HG03460 (cell line): ENCODE measurements at regions not wholly inside any gene's neighbourhood (a gene's known extent, or its start where the extent isn't known, plus 50 kb on each side); places are given as distances from the start of the nearest gene placed in this dataset.

Experiments
- ATAC-seq: cut with Tn5 transposase; IDR thresholded peaks from one replicate; pipeline ENCODE4 v1.9.1; 2021; ENCODE audit not compliant: unreplicated experiment

GRCh38 chr1:194159941-194160340 lies 973.5 kb upstream of the B3GALT2 start:
- ATAC-seq, result no peak

- ATAC-seq, result no peak
Observed at GRCh38 chr1:194155962-194156361, 969.5 kb upstream of the B3GALT2 start.

- ATAC-seq, result no peak
Observed at GRCh38 chr1:194151056-194151455, 964.6 kb upstream of the B3GALT2 start.

- no peak for ATAC-seq
Observed at GRCh38 chr1:194150242-194150641, 963.8 kb upstream of the B3GALT2 start.

- no peak for ATAC-seq
Observed at GRCh38 chr1:194133152-194133551, 946.7 kb upstream of the B3GALT2 start.

GRCh38 chr1:194118086-194118485 lies 931.7 kb upstream of the B3GALT2 start:
- ATAC-seq, result no peak

GRCh38 chr1:194117582-194117981 lies 931.2 kb upstream of the B3GALT2 start:
- no peak for ATAC-seq

- ATAC-seq, result no peak
Observed at GRCh38 chr1:194114288-194114687, 927.9 kb upstream of the B3GALT2 start.

- no peak for ATAC-seq
Observed at GRCh38 chr1:194105381-194105780, 919.0 kb upstream of the B3GALT2 start.

- no peak for ATAC-seq
Observed at GRCh38 chr1:194104247-194104844, 917.9 kb upstream of the B3GALT2 start.

- ATAC-seq, result no peak
Observed at GRCh38 chr1:194103516-194104246, 917.3 kb upstream of the B3GALT2 start.

GRCh38 chr1:194103101-194103500 lies 916.7 kb upstream of the B3GALT2 start:
- ATAC-seq, result no peak

- no peak for ATAC-seq
Observed at GRCh38 chr1:194102607-194103006, 916.2 kb upstream of the B3GALT2 start.

GRCh38 chr1:194084755-194085154 lies 898.3 kb upstream of the B3GALT2 start:
- no peak for ATAC-seq

- ATAC-seq, result no peak
Observed at GRCh38 chr1:194081444-194081843, 895.0 kb upstream of the B3GALT2 start.

GRCh38 chr1:194080826-194081225 lies 894.4 kb upstream of the B3GALT2 start:
- no peak for ATAC-seq

GRCh38 chr1:194078765-194079164 lies 892.4 kb upstream of the B3GALT2 start:
- ATAC-seq, result peak; percentile 34

- ATAC-seq, result no peak
Observed at GRCh38 chr1:194076646-194077045, 890.2 kb upstream of the B3GALT2 start.

GRCh38 chr1:194073833-194074232 lies 887.4 kb upstream of the B3GALT2 start:
- ATAC-seq, result no peak

- ATAC-seq, result no peak
Observed at GRCh38 chr1:194071205-194071604, 884.8 kb upstream of the B3GALT2 start.

GRCh38 chr1:194069831-194070218 lies 883.4 kb upstream of the B3GALT2 start:
- no peak for ATAC-seq

- ATAC-seq, result no peak
Observed at GRCh38 chr1:194069168-194069830, 882.9 kb upstream of the B3GALT2 start.
